ENCODE measurements at regions not wholly inside any gene's neighbourhood (a gene's known extent, or its start where the extent isn't known, plus 50 kb on each side); places are given as distances from the start of the nearest gene placed in this dataset.
"Not testable (repeated sequence)": the region's sequence is repeated elsewhere in the genome, so short reads cannot be mapped to it uniquely, and the experiment has no call there.

- no peak for TF ChIP-seq SREBF2 (IDR thresholded peaks at IDR 0.05)
- no peak for TF ChIP-seq PBX3 (IDR thresholded peaks at IDR 0.05)
- no peak for TF ChIP-seq RFX5 (IDR thresholded peaks at IDR 0.05)
- no peak for TF ChIP-seq PHF8 (IDR thresholded peaks at IDR 0.05; ENCODE audit: borderline replicate concordance, low read depth)
- TF ChIP-seq CHD2 (IDR thresholded peaks at IDR 0.05; ENCODE audit: low read length, partially characterized antibody) = no peak
- no peak for TF ChIP-seq SMC3 (IDR thresholded peaks at IDR 0.05)
- TF ChIP-seq HDAC2 (IDR thresholded peaks at IDR 0.05) = no peak
- TF ChIP-seq POLR2AphosphoS2 (conservative IDR thresholded peaks at IDR 0.05; ENCODE audit: low read length) = no peak
- Histone ChIP-seq H3K27ac (peak overlapping the region; percentile 4 to 58; a peak in 2 of 6 replicates), H3K4me1 (peaks cover 17% of the 10 kb centered on the region), H3K4me3 (no peak overlapping the region), H3K9me3 (no peaks in the 10 kb centered on the region), H3K4me2 (peak overlapping the region; percentile 35; the same call in 2 of the 3 replicates)
- 44% methylated on average over 3 of the region's 3 CpGs for WGBS (ENCODE audit: missing lambda C conversion rate)
- ChIA-PET POLR2A (no interaction called here), CTCF (interaction anchor here (1.6 to 2.0 kb wide), 2 partner anchors 9 to 691 kb away, joined by 4 to 10 read pairs; no protein-coding TSS in a partner anchor)
- FAIRE-seq (no peak), ATAC-seq (no peak), DNase-seq (ENCODE audit: low read depth in 1 of 2, low spot score in 1 of 2) (no peak)
These were observed 194.7 kb upstream of the THRB start for GRCh38 chr3:24689353-24689752.

- CTCF ChIA-PET = no interaction called here
- DNase-seq (ENCODE audit: low read depth in 1 of 2, low spot score in 1 of 2) = no peak
- POLR2A ChIA-PET = no interaction called here
- Histone ChIP-seq H3K9me3 (no peaks in the 10 kb centered on the region), H3K27ac (no peak overlapping the region), H3K4me3 (no peak overlapping the region), H3K4me1 (peaks cover 17% of the 10 kb centered on the region), H3K4me2 (no peak overlapping the region)
- no peak for FAIRE-seq
- 79% methylated on average over 1 of the region's 1 CpG for WGBS (ENCODE audit: missing lambda C conversion rate)
- no peak for ATAC-seq
- TF ChIP-seq CBX2 (IDR thresholded peaks at IDR 0.05; ENCODE audit: borderline replicate concordance, low read depth) (no peak), CHD2 (IDR thresholded peaks at IDR 0.05; ENCODE audit: low read length, partially characterized antibody) (no peak), POLR2A (IDR thresholded peaks at IDR 0.05; ENCODE audit: low read length) (no peak), POLR2AphosphoS2 (conservative IDR thresholded peaks at IDR 0.05; ENCODE audit: low read length) (no peak), HMGXB4 (CRISPR knock-in tag; IDR thresholded peaks at IDR 0.05; ENCODE audit: borderline replicate concordance) (no peak), HOXA7 (CRISPR knock-in tag; IDR thresholded peaks at IDR 0.05) (no peak), GATA3 (IDR thresholded peaks at IDR 0.05; ENCODE audit: borderline replicate concordance) (no peak), FOSL2 (IDR thresholded peaks at IDR 0.05) (no peak), FOSL2 (CRISPR knock-in tag; IDR thresholded peaks at IDR 0.05) (no peak), ZFP36 (IDR thresholded peaks at IDR 0.05; ENCODE audit: borderline replicate concordance, partially characterized antibody) (no peak), E2F6 (IDR thresholded peaks at IDR 0.05; ENCODE audit: borderline replicate concordance, low read depth) (no peak), SMC3 (IDR thresholded peaks at IDR 0.05) (no peak), EHMT2 (IDR thresholded peaks at IDR 0.05; ENCODE audit: low read depth) (no peak), HEYL (CRISPR knock-in tag; IDR thresholded peaks at IDR 0.05) (no peak), BHLHE40 (IDR thresholded peaks at IDR 0.05; ENCODE audit: low read depth, low read length) (no peak), HOXB13 (CRISPR knock-in tag; IDR thresholded peaks at IDR 0.05; ENCODE audit: low read depth) (no peak), ZNF302 (CRISPR knock-in tag; IDR thresholded peaks at IDR 0.05) (no peak), CEBPB (IDR thresholded peaks at IDR 0.05) (no peak), NR3C1 (IDR thresholded peaks at IDR 0.05) (no peak)
These were observed 196.1 kb upstream of the THRB start for GRCh38 chr3:24690777-24691176.

- H3K4me3 ChIP-seq; H3K4me2 ChIP-seq; ATAC-seq; H3K9me3 ChIP-seq; POLR2A ChIA-PET; DNase-seq (ENCODE audit: low read depth in 1 of 2, low spot score in 1 of 2); H3K27ac ChIP-seq; FAIRE-seq; H3K4me1 ChIP-seq: not testable (repeated sequence)
- WGBS (ENCODE audit: missing lambda C conversion rate) = 57% methylated on average over 1 of the region's 1 CpG
- CTCF ChIA-PET = interaction anchor here (0.7 to 6.1 kb wide), 2 partner anchors 16 to 32 kb away, joined by 3 to 21 read pairs; no protein-coding TSS in a partner anchor
These were observed 204.4 kb upstream of the THRB start for GRCh38 chr3:24699078-24699477.
